ENCODE measurements at regions not wholly inside any gene's neighbourhood (a gene's known extent, or its start where the extent isn't known, plus 50 kb on each side); places are given as distances from the start of the nearest gene placed in this dataset.

DNA sequence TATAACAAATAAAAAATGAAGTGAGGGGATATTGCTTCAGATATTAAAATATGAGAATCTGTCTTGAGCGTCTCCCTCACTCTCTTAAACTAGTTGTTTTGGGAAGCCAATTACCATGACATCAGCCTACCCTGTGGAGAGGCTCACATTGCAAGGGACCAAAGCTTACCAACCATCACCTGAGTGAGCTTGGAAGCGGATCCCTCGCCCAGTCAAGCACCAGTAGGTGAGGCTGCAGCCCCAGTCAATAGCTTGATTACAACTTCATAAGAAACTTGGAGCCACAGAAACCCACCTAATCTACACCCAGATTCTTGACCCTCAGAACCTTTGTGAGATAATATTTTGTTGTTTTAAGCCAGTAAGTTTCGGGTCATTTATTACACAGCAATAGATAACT, 206.2 kb downstream of the CEMIP2 start:
- Histone ChIP-seq H3K4me3 (no peak overlapping the region), H3K4me1 (replicated peaks in 1 of 2) (no peaks in the 10 kb centered on the region), H3K27me3 (no peaks in the 10 kb centered on the region), H3K27ac (no peak overlapping the region), H3K9me3 (replicated peaks in 1 of 3) (no peaks in the 10 kb centered on the region), H3K36me3 (replicated peaks in 1 of 2) (no peaks in the 10 kb centered on the region)
- DNase-seq = no peak
- WGBS, 4 donors = 75 to 89% (median 80%) methylated on average over 4 of the region's 4 CpGs
- TF ChIP-seq, protein P1, sequence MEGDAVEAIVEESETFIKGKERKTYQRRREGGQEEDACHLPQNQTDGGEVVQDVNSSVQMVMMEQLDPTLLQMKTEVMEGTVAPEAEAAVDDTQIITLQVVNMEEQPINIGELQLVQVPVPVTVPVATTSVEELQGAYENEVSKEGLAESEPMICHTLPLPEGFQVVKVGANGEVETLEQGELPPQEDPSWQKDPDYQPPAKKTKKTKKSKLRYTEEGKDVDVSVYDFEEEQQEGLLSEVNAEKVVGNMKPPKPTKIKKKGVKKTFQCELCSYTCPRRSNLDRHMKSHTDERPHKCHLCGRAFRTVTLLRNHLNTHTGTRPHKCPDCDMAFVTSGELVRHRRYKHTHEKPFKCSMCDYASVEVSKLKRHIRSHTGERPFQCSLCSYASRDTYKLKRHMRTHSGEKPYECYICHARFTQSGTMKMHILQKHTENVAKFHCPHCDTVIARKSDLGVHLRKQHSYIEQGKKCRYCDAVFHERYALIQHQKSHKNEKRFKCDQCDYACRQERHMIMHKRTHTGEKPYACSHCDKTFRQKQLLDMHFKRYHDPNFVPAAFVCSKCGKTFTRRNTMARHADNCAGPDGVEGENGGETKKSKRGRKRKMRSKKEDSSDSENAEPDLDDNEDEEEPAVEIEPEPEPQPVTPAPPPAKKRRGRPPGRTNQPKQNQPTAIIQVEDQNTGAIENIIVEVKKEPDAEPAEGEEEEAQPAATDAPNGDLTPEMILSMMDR (IDR thresholded peaks at IDR 0.05) = no peak
- no peak for TF ChIP-seq POLR2A (IDR thresholded peaks at IDR 0.05)
- intact Hi-C loops (cut with DNase I) = no loop called here

DNA sequence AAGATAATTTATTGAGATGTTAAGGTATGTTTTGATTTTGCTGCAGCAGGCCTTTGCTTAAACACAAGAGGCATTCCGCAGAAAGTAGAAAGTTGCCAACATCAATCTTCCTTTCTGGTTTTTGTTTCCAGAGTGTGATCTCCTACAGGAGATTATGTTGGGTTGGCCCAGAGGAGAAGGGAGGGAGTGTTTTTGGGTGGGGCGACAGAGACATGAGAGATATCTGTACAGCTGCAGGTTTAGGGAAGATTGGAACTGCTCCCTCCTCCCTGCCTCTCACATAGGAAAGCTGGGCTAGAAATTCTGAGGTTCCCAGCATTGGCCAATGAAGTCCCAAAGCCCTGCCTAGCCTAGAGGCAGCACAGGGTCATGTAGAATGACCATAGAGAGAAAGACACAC, 211.0 kb downstream of the CEMIP2 start:
- Histone ChIP-seq H3K9me3 (replicated peaks in 1 of 3) (no peaks in the 10 kb centered on the region), H3K4me3 (no peak overlapping the region), H3K4me1 (replicated peaks in 1 of 2) (no peaks in the 10 kb centered on the region), H3K27me3 (no peaks in the 10 kb centered on the region), H3K27ac (no peak overlapping the region), H3K36me3 (replicated peaks in 1 of 2) (no peaks in the 10 kb centered on the region)
- no peak for DNase-seq
- no peak for TF ChIP-seq POLR2A (IDR thresholded peaks at IDR 0.05)
- TF ChIP-seq, protein P1 (IDR thresholded peaks at IDR 0.05) = no peak
- intact Hi-C loops (cut with DNase I) = no loop called here
- 43 to 64% (median 59%) methylated on average over 2 of the region's 2 CpGs for WGBS, 4 donors

DNA sequence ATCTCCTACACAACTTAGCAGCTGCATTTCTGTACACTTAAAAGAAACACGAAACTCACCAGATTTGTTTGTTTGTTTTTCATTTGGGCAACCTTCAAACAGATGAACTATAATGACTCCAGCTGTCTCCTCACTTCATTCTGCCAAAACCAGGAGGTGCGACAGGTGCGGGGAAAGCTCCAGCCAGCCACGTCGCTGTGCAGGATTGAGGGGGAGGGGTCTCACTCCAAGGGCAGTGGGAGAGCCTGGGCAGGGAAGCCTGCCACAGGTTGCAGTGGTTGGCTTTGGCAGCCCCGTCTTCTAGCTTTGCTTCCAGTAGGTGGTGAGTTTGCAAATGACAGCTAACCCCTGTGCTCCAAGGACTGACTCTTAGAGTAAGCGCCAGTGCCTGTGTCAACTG, 215.8 kb downstream of the CEMIP2 start:
- H3K9me3 ChIP-seq (replicated peaks in 1 of 3) = no peaks in the 10 kb centered on the region
- no peak for TF ChIP-seq POLR2A (IDR thresholded peaks at IDR 0.05)
- TF ChIP-seq, protein P1 (IDR thresholded peaks at IDR 0.05) = no peak
- no peak for DNase-seq
- no peak overlapping the region for H3K27ac ChIP-seq
- 13 to 20% (median 15%) methylated on average over 6 to 7 of the region's 7 CpGs for WGBS, 4 donors
- intact Hi-C loops (cut with DNase I) = no loop called here
- no peaks in the 10 kb centered on the region for H3K4me1 ChIP-seq (replicated peaks in 1 of 2)
- no peaks in the 10 kb centered on the region for H3K36me3 ChIP-seq (replicated peaks in 1 of 2)
- H3K4me3 ChIP-seq = no peak overlapping the region
- no peaks in the 10 kb centered on the region for H3K27me3 ChIP-seq

DNA sequence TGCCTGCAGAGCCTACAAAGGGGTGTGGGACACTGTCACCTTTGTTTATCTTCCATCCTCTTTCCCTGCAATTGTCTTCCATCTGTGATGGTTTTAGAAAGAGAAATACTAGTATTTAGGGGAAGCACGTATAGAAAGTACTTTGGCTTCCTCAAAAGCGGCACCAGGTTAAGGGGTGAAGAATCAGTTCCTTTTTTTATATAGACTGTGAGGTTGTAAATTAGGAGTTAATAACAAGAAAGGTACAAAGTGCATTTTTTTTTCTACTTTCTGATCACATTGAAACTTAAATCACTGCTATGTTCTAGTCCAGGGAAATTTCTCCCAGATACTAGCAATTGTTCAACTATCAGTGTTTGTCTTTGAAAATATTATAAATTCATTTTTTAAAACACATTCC, 219.3 kb downstream of the CEMIP2 start:
- Histone ChIP-seq H3K4me3 (no peak overlapping the region), H3K27ac (no peak overlapping the region), H3K4me1 (replicated peaks in 1 of 2) (no peaks in the 10 kb centered on the region), H3K36me3 (replicated peaks in 1 of 2) (no peaks in the 10 kb centered on the region), H3K9me3 (replicated peaks in 1 of 3) (no peaks in the 10 kb centered on the region), H3K27me3 (no peaks in the 10 kb centered on the region)
- no peak for TF ChIP-seq POLR2A (IDR thresholded peaks at IDR 0.05)
- TF ChIP-seq, protein P1 (IDR thresholded peaks at IDR 0.05) = no peak
- 64 to 71% (median 66%) methylated on average over 2 of the region's 2 CpGs for WGBS, 4 donors
- no peak for DNase-seq
- intact Hi-C loops (cut with DNase I) = no loop called here
